LNCaP clone FGC (cell line): ENCODE measurements at regions not wholly inside any gene's neighbourhood (a gene's known extent, or its start where the extent isn't known, plus 50 kb on each side); places are given as distances from the start of the nearest gene placed in this dataset.

Experiments
- DNase-seq: peaks from one replicate; pipeline ENCODE4 v3.0.0-alpha.2; 2011; ENCODE audit warnings: low read depth
- H3K4me3 ChIP-seq: 2 replicates; pipeline ENCODE4 v1.5.1; 2011; ENCODE audit warnings: mild to moderate bottlenecking, low read depth, low read length, control low read depth
- TF ChIP-seq, protein P1 (sequence below): IDR thresholded peaks from 2 replicates; pipeline ENCODE4 v1.5.1; 2012; ENCODE audit warnings: mild to moderate bottlenecking; ENCODE audit not compliant: control insufficient read depth, insufficient read depth; ENCODE audit errors: extremely low read depth

DNA sequence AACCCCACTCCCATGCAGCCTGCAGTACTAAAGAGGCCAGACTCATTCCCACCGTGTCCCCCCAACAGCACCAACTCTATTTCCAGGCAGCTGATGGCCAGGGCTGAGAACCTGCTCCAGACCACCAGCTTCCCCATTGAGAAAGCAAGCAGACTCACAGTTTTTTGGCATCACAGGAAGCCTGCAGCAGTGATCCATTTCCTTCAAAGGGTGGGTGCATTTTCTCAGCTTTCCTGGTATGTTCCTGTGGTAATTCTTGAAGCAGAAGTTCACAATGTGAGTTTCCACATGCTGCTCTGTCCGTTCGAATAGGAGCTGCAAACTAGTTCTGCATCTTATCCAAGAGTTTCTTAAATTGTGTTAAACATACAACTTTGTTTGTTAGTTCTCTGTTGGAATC, 1249.6 kb upstream of the FAM98A start:
- no peak overlapping the region for H3K4me3 ChIP-seq
- TF ChIP-seq, protein P1, sequence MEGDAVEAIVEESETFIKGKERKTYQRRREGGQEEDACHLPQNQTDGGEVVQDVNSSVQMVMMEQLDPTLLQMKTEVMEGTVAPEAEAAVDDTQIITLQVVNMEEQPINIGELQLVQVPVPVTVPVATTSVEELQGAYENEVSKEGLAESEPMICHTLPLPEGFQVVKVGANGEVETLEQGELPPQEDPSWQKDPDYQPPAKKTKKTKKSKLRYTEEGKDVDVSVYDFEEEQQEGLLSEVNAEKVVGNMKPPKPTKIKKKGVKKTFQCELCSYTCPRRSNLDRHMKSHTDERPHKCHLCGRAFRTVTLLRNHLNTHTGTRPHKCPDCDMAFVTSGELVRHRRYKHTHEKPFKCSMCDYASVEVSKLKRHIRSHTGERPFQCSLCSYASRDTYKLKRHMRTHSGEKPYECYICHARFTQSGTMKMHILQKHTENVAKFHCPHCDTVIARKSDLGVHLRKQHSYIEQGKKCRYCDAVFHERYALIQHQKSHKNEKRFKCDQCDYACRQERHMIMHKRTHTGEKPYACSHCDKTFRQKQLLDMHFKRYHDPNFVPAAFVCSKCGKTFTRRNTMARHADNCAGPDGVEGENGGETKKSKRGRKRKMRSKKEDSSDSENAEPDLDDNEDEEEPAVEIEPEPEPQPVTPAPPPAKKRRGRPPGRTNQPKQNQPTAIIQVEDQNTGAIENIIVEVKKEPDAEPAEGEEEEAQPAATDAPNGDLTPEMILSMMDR = no peak
- DNase-seq = no peak

- TF ChIP-seq, protein P1 = no peak
- DNase-seq = no peak
- H3K4me3 ChIP-seq = no peak overlapping the region
Measured at GRCh38 chr2:34848132-34848531, 1249.0 kb upstream of the FAM98A start.

- H3K4me3 ChIP-seq = no peak overlapping the region
- TF ChIP-seq, protein P1 = no peak
- no peak for DNase-seq
Measured at GRCh38 chr2:34844629-34845028, 1245.5 kb upstream of the FAM98A start.

- no peak overlapping the region for H3K4me3 ChIP-seq
- DNase-seq = no peak
- TF ChIP-seq, protein P1 = no peak
Measured at GRCh38 chr2:34838408-34838807, 1239.3 kb upstream of the FAM98A start.

- no peak for DNase-seq
- H3K4me3 ChIP-seq = no peak overlapping the region
- TF ChIP-seq, protein P1 = no peak
Measured at GRCh38 chr2:34836361-34836760, 1237.3 kb upstream of the FAM98A start.

DNA sequence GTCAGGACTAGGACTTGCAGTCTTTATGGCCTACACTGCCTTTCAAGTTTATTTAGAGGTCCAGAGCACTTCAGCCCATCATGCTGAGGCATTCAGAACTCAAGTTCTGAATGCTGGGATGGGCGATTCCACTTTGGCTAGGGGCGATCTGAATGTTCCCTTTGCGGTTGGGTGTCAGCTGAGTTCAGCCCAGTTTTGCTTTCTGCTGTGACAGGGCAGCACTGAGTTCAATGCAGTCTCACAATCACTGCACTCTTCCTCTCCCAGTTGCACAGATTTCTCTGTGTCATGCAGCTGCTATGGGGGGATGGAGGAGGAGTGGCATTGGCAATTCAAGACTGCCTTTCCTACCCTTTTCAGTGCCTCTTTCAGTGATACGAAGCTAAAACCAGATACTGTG, 1232.0 kb upstream of the FAM98A start:
- TF ChIP-seq, protein P1 = no peak
- DNase-seq = no peak
- no peak overlapping the region for H3K4me3 ChIP-seq

- TF ChIP-seq, protein P1 = no peak
- no peak overlapping the region for H3K4me3 ChIP-seq
- no peak for DNase-seq
Measured at GRCh38 chr2:34828481-34828880, 1229.4 kb upstream of the FAM98A start.
